Thoracic aorta (tissue), 2 donors: ENCODE measurements at regions not wholly inside any gene's neighbourhood (a gene's known extent, or its start where the extent isn't known, plus 50 kb on each side); places are given as distances from the start of the nearest gene placed in this dataset.

ENCODE experiments used
- ATAC-seq: fragments of 150-250 bp; one replicate; pipeline ENCODE4 v1.8.0; 2017; ENCODE audit warnings: low read depth; ENCODE audit not compliant: insufficient number of reproducible peaks, low FRiP score
- DNase-seq: peaks from one replicate; pipeline ENCODE4 v3.0.0-alpha.2; 2020; ENCODE audit warnings: low spot score
- H3K27ac ChIP-seq, 2 donors: fragments of 200-600 bp; sonication (generic); 1 replicate in 1 of 2; 2 replicates in 1 of 2; pipeline ENCODE4 v1.5.1; 2016; ENCODE audit warnings: mild to moderate bottlenecking in 2 of 2, moderate library complexity in 2 of 2
- H3K27me3 ChIP-seq: fragments of 200-600 bp; sonication (generic); replicated peaks from 2 replicates; pipeline ENCODE4 v1.6.0; 2016; ENCODE audit warnings: mild to moderate bottlenecking; ENCODE audit not compliant: insufficient read depth
- H3K36me3 ChIP-seq: fragments of 200-600 bp; sonication (generic); one replicate; pipeline ENCODE4 v1.5.1; 2016
- H3K4me1 ChIP-seq, 2 donors: fragments of 200-600 bp; sonication (generic); 1 replicate in 1 of 2; 2 replicates in 1 of 2; pipeline versions ENCODE4 v1.5.1 to v1.6.0; 2016; ENCODE audit warnings: low read depth in 2 of 2, mild to moderate bottlenecking in 1 of 2; ENCODE audit not compliant: control insufficient read depth in 1 of 2
- H3K4me3 ChIP-seq: fragments of 200-600 bp; sonication (generic); 2 replicates; pipeline ENCODE4 v1.5.1; 2016; ENCODE audit warnings: mild to moderate bottlenecking
- H3K9me3 ChIP-seq: fragments of 200-600 bp; sonication (generic); 2 replicates; pipeline ENCODE4 v1.5.1; 2016
- CTCF ChIP-seq: fragments of 200-600 bp; sonication (generic); IDR thresholded peaks from one replicate; pipeline ENCODE4 v1.5.1; 2019; ENCODE audit warnings: antibody characterized with exemption

- H3K27me3 ChIP-seq: no peaks in the 10 kb centered on the region
- no peak for TF ChIP-seq CTCF
- H3K27ac ChIP-seq: no peak overlapping the region
- no peaks in the 10 kb centered on the region for H3K36me3 ChIP-seq
- ATAC-seq (no peak), DNase-seq (no peak)
- no peak overlapping the region for H3K4me3 ChIP-seq
- no peaks in the 10 kb centered on the region for H3K4me1 ChIP-seq
- no peaks in the 10 kb centered on the region for H3K9me3 ChIP-seq
Measured at GRCh38 chr16:61471023-61471422, 565.2 kb downstream of the CDH8 start.

GRCh38 chr16:61465285-61465684 is 571.0 kb downstream of the CDH8 start:
- no peaks in the 10 kb centered on the region for H3K36me3 ChIP-seq
- no peaks in the 10 kb centered on the region for H3K9me3 ChIP-seq
- H3K27me3 ChIP-seq: no peaks in the 10 kb centered on the region
- no peak for TF ChIP-seq CTCF
- no peak overlapping the region for H3K27ac ChIP-seq
- DNase-seq: no peak
- ATAC-seq: no peak
- H3K4me3 ChIP-seq: no peak overlapping the region
- H3K4me1 ChIP-seq: no peaks in the 10 kb centered on the region

DNA sequence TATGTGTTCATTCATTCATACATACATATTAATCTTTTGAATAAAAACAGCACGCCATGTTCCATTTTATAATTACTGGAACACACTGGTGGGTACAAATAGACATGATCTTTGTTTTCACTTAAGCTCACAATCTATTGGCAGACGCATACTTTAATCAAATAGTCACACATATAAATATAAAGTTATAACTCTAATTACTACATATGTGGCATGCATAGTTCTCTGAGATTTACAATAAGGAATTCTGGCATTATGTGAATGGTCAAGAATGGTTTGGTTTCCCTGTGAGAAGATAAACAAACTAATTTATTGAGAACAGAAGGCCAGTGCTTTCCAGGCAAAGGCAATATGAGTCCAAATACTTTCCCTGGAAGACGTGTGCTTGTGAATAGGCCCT is 576.2 kb downstream of the CDH8 start:
- no peaks in the 10 kb centered on the region for H3K36me3 ChIP-seq
- no peak for ATAC-seq
- no peak for TF ChIP-seq CTCF
- H3K4me1 ChIP-seq: no peaks in the 10 kb centered on the region
- no peak overlapping the region for H3K27ac ChIP-seq
- no peak overlapping the region for H3K4me3 ChIP-seq
- H3K27me3 ChIP-seq: no peaks in the 10 kb centered on the region
- H3K9me3 ChIP-seq: peaks cover 7% of the 10 kb centered on the region
- DNase-seq: no peak

GRCh38 chr16:61435346-61435745 is 600.9 kb downstream of the CDH8 start:
- ATAC-seq: no peak
- Histone ChIP-seq H3K4me1 (peaks cover 3 to 20% of the 10 kb centered on the region in 2 donors), H3K36me3 (no peaks in the 10 kb centered on the region), H3K4me3 (peak overlapping the region; percentile 52), H3K9me3 (no peaks in the 10 kb centered on the region), H3K27me3 (no peaks in the 10 kb centered on the region), H3K27ac (no peak overlapping the region)
- TF ChIP-seq CTCF: no peak
- DNase-seq: no peak

DNA sequence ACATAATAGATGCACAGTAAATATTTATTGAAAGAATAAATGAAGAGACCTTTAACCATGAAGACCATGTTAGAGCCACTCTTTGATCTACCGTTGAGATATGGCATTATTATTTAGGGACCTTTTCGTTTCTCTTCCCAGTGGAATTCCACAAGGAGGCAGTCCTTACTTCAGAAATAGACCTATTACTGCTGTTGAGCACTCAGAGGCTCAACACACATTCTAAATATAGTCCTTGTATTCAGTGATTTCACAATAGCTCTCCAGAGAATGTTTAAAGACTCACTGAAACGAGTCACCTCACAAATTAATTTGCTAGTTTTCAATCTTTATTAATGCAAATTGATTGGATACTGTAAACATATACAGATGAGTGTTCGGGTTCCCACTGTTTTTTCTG is 603.8 kb downstream of the CDH8 start:
- H3K27ac ChIP-seq: no peak overlapping the region
- no peak overlapping the region for H3K4me3 ChIP-seq
- no peaks in the 10 kb centered on the region for H3K27me3 ChIP-seq
- TF ChIP-seq CTCF: peak; percentile 29
- no peak for DNase-seq
- peaks cover 3 to 20% of the 10 kb centered on the region in 2 donors for H3K4me1 ChIP-seq
- ATAC-seq: no peak
- no peaks in the 10 kb centered on the region for H3K36me3 ChIP-seq
- no peaks in the 10 kb centered on the region for H3K9me3 ChIP-seq
